ENCODE measurements at regions not wholly inside any gene's neighbourhood (a gene's known extent, or its start where the extent isn't known, plus 50 kb on each side); places are given as distances from the start of the nearest gene placed in this dataset.

DNA sequence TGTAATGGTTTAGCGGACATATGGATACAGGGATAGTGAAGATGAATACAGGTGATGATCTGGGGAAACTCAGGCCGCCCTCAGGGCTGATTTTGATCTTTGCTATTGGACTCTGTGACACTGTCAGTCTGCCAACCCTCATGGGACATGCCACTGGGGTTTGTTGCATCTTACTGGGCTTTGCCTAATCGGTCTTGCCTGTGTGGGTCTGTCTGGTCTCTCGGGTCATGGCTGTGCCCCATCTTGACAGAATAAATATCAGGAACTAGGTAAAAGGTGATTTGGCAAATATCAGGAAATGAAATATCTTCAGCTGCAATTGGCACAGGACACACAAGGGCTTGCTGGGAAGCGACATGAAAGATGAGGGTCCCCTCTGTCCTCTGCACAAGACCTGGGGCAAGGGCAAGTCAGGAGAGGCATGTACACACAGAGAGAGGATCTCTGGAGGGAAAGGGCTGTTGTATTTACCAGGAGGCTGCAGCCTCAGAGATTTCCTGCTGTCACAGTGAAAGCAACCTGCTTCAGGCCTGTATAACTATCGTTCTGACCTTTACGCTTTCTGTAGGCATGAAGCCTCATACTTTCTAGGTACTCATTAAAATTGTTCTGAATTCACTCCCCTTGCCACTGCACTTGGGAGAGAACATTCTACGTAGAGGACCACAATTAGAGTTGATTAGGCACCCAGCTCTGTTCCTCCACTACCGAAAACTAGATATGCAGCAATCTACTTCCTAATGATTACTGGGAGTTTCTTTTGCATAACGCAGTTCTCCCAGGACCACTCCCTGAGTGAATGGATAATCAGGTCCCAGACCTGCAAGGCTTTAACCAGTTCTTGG, 52.0 kb upstream of the GADD45A start (continued):
- TF ChIP-seq, protein P1, sequence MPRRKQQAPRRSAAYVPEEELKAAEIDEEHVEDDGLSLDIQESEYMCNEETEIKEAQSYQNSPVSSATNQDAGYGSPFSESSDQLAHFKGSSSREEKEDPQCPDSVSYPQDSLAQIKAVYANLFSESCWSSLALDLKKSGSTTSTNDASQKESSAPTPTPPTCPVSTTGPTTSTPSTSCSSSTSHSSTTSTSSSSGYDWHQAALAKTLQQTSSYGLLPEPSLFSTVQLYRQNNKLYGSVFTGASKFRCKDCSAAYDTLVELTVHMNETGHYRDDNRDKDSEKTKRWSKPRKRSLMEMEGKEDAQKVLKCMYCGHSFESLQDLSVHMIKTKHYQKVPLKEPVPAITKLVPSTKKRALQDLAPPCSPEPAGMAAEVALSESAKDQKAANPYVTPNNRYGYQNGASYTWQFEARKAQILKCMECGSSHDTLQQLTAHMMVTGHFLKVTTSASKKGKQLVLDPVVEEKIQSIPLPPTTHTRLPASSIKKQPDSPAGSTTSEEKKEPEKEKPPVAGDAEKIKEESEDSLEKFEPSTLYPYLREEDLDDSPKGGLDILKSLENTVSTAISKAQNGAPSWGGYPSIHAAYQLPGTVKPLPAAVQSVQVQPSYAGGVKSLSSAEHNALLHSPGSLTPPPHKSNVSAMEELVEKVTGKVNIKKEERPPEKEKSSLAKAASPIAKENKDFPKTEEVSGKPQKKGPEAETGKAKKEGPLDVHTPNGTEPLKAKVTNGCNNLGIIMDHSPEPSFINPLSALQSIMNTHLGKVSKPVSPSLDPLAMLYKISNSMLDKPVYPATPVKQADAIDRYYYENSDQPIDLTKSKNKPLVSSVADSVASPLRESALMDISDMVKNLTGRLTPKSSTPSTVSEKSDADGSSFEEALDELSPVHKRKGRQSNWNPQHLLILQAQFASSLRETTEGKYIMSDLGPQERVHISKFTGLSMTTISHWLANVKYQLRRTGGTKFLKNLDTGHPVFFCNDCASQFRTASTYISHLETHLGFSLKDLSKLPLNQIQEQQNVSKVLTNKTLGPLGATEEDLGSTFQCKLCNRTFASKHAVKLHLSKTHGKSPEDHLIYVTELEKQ (tag by site-specific recombination; IDR thresholded peaks at IDR 0.05; ENCODE audit: borderline replicate concordance), result no peak
- no peak for TF ChIP-seq GLIS2 (tag by site-specific recombination; IDR thresholded peaks at IDR 0.05)
- no peak for TF ChIP-seq ZFP37 (tag by site-specific recombination; IDR thresholded peaks at IDR 0.05)
- TF ChIP-seq SP2 (tag by site-specific recombination; IDR thresholded peaks at IDR 0.05), result no peak
- TF ChIP-seq ZNF148 (tag by site-specific recombination; IDR thresholded peaks at IDR 0.05; ENCODE audit: borderline replicate concordance), result no peak
- no peak for TF ChIP-seq MEIS1 (CRISPR knock-in tag; IDR thresholded peaks at IDR 0.05; ENCODE audit: borderline replicate concordance)
- no peak for TF ChIP-seq ZNF704 (tag by site-specific recombination; IDR thresholded peaks at IDR 0.05)
- TF ChIP-seq ZNF660 (tag by site-specific recombination; IDR thresholded peaks at IDR 0.05), result no peak
- TF ChIP-seq ZEB2 (tag by site-specific recombination; IDR thresholded peaks at IDR 0.05), result no peak

DNA sequence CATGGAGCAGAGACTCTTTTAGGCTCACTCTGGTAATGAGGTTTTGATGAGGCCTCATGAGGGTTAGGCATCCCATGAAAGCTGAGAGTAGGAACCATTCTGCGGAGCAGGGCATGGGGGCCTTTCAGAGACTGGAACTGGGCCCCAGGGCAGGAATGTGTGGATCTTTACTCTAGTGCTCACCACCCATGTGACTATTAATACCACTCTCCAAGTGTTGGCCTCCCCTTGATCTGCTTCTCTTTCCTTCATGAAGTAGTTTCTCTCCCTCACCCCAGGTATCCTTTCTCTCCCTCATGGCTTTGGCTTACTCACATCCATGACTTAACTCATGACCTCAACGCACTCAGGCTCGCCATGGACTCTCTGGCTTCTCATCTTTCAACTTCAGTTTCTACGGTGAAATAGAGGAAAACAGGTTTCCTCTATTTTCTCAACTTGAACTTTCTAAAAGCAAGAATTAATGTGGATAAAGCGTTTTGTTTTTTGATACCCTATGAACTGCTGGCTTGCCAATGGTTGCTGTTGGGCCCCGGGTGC, 50.5 kb upstream of the GADD45A start:
- TF ChIP-seq PRDM10 (tag by site-specific recombination; IDR thresholded peaks at IDR 0.05) (0 out of 2 replicates have a peak, but pooled peaks have one; percentile 40), ZNF280D (tag by site-specific recombination; IDR thresholded peaks at IDR 0.05) (no peak), PRDM1 (tag by site-specific recombination; IDR thresholded peaks at IDR 0.05) (peak; percentile 80), ZIC2 (tag by site-specific recombination; IDR thresholded peaks at IDR 0.05) (0 out of 2 replicates have a peak, but pooled peaks have one; percentile 5)
- TF ChIP-seq, protein P2, sequence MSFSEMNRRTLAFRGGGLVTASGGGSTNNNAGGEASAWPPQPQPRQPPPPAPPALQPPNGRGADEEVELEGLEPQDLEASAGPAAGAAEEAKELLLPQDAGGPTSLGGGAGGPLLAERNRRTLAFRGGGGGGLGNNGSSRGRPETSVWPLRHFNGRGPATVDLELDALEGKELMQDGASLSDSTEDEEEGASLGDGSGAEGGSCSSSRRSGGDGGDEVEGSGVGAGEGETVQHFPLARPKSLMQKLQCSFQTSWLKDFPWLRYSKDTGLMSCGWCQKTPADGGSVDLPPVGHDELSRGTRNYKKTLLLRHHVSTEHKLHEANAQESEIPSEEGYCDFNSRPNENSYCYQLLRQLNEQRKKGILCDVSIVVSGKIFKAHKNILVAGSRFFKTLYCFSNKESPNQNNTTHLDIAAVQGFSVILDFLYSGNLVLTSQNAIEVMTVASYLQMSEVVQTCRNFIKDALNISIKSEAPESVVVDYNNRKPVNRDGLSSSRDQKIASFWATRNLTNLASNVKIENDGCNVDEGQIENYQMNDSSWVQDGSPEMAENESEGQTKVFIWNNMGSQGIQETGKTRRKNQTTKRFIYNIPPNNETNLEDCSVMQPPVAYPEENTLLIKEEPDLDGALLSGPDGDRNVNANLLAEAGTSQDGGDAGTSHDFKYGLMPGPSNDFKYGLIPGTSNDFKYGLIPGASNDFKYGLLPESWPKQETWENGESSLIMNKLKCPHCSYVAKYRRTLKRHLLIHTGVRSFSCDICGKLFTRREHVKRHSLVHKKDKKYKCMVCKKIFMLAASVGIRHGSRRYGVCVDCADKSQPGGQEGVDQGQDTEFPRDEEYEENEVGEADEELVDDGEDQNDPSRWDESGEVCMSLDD (tag by site-specific recombination; IDR thresholded peaks at IDR 0.05), result no peak
- CTCF ChIA-PET, result interaction anchor here (0.5 to 1.1 kb wide), 2 partner anchors 125 to 340 kb away, joined by 3 read pairs; no protein-coding TSS in a partner anchor
- no peaks in the 10 kb centered on the region for H3K9me3 ChIP-seq (ENCODE audit: control insufficient read depth, insufficient read depth, low read depth, low read length)
- POLR2A ChIA-PET, result no interaction called here
- no peak overlapping the region for H3K4me3 ChIP-seq (ENCODE audit: low read depth, low read length)
- no peaks in the 10 kb centered on the region for H3K4me1 ChIP-seq (ENCODE audit: control insufficient read depth, insufficient read depth, low read length)
- no peak overlapping the region for H3K27ac ChIP-seq (ENCODE audit: extremely low read depth, low read depth, low read length)
- H3K36me3 ChIP-seq (ENCODE audit: control insufficient read depth in 2 of 2, insufficient read depth in 1 of 2, low read length in 2 of 2), result no peaks in the 10 kb centered on the region

All from HEK293 (cell line).